HG03571 (cell line): ENCODE measurements at regions not wholly inside any gene's neighbourhood (a gene's known extent, or its start where the extent isn't known, plus 50 kb on each side); places are given as distances from the start of the nearest gene placed in this dataset.
"Not testable (repeated sequence)": the region's sequence is repeated elsewhere in the genome, so short reads cannot be mapped to it uniquely, and the experiment has no call there.

Experiments used
- ATAC-seq: cut with Tn5 transposase; IDR thresholded peaks from one replicate; pipeline ENCODE4 v1.9.1; 2021; ENCODE audit not compliant: unreplicated experiment

DNA sequence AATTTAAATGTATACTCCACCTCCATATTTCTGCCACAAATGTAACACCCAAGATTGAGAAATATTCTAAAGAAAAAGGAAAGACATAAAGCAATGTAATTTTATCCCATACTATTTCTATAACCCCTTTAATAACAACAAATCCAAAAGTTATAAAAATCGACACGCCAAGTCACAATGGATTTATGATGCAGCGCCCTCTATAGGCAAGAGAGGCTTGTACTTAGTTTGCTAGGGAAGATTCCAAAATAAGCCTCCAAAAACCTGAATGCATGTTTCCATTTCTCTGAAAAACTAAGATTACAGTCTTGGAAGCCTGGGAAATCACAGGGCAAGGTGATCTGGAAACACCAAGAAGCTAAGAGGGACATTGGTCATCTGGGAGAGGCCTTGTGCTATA lies 1389.3 kb downstream of the CDY2B start:
- no peak for ATAC-seq

DNA sequence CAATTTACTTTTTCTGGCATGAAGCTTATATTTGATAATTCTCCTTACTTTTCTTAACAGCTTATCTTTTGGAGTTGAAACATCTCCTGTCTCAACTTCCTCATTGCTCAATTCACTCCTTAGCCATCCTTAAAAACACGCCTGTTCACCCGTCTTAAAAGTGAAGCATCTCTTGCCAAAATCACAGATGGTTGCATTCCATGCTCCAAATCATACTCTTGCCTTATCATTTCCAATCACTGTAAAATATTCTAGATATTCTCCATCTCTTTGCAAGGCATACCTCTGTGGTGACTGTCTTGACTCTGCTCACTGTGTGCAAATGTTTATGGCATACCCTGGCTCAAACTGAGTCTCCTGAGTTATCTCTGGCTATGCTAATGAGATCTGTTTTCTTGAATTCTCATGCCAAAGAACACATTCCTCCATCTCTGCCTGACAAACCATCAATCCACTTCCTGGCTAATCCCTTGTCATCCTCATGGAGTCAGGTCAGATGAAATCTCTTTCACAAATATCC lies 1393.3 kb downstream of the CDY2B start:
- ATAC-seq, result no peak

DNA sequence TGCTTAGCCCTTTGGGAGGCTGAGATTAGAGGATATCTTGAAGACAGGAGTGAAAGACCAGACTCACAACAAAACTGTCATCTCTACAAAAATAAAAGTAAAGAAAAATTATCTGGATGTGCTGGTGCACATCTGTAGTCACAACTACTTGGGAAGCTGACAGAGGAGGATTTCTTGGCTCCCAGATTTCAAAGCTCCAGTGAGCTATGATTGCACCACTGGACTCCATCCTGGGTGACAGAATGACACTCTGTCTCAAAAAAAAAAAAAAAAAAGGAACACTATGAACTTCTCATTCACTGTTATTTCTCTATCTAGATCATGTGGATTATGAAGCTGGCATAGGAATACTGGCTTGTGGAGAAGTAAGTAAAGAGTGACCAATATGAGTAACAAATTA lies 1400.0 kb downstream of the CDY2B start:
- ATAC-seq, result no peak

DNA sequence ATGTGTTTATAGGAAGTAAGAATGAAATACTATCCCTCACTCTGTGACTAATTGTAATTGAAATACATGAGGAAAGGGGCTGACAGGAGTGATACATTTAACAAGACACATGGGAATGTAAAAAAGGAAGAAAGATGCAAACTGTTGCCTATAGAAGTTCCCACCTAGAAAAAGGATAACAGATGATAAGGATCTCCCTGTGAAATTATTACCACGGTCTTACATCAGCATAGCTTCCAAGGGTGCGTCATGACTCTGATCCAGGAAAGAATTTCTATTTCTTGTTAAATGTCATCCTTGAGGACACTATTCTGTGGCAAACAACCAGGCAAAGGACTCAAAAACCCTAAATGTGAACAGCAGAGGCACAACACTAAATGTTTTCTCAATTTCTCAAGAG lies 1406.0 kb downstream of the CDY2B start:
- ATAC-seq, result no peak

DNA sequence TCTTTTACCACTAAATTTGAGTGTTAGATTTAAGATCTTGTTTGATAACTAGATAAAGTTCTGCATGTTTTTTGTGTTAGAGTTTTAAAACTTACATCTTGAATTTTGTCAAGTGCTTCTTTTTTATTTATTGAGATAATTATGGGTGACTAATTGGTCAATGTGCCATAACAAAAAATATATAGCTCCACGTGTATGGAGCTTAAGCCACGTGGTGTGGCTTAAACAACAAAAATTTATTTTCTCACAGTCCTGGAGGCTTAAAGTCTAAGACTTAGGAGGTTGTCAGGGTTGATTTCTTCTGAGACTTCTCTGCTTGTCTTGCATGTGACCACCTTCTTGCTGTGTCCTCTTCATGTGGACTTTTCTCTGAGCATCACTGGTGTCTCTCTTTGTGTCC lies 1425.2 kb downstream of the CDY2B start:
- no peak for ATAC-seq

DNA sequence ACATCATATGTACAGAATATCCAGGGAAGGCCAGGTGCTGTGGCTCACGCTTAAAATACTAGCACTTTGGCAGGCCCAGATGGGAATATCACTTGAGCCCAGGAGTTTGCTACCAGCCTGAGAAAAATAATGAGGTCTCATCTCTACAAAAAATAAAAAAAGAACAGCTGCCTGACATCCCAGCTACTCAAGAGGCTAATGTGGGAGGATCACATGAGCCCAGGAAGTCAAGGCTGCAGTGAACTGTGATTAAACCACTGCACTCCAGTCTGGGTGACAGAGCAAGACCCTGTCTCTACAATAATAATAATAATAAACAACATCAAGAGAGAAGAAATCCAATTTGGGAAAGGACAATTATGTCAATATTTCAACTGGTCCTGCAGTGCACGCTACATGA lies 1433.9 kb downstream of the CDY2B start:
- ATAC-seq, result no peak

DNA sequence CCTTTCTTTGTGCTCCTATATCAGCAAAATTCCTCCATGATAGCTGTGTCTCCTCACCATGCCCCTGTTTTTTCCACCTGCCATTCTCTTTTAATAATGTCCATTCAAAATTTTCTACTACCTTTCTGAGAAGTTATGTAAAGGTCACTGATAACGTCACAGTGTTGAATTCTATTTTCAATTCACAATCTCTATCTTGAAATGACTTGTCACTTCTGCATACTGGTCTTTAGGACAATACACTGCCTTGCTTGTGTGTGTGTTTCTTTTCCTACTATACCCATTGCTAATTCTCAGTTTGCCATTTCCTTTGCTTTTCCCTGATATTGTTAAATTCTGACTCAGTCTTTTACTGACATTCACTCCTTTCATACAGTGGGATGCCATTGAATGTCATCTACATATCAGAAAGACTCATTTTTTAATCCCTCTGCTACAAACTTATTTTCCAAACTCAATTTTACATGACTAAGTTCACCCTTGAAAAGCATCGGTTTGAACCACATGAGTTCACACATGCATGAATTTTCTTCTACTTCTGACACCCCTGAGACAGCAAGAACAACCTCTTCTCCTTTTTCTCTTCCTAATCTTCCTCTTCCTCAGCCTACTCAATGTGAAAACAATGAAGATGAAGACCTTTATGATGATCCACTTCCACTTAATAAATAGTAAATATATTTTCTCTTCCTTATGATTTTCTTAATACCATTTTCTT lies 1470.7 kb downstream of the CDY2B start:
- ATAC-seq, result not testable (repeated sequence)

DNA sequence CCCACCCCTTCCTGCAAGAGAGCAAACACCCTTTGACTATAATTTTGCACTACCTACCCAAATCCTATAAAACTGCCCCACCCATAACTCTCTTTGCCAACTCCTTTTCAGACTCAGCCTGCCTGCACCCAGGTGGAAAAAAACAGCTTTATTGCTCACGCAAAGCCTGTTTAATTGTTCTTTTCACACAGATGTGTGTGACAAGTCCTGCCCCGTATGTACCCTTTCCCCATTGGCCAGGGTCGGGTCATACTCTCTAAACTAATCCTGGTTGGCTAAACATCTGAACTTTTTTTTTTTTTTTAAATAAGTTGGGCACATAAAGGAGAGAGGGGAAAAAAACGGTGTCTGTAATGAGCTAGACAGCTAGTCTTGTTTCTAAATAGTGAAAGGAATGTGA lies 1500.6 kb downstream of the CDY2B start:
- ATAC-seq, result not testable (repeated sequence)

DNA sequence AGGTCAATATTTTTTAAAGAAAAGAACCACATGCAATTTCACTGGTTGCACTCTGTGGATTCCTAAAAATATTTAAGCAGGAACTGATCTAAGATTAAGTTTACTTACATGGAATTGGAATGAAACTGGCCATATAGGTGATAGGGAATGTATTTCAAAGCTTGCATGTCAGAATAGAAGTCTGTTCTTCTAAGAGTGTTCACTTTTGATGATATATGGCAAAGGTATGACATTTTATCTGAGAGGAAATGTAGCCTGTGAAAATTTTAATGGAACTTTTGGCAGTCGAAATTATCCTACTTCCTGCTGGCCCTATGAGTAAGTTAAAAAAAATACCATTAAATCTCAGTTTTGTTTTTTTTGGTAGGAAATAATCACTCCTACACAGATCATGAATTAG lies 1538.4 kb downstream of the CDY2B start:
- not testable (repeated sequence) for ATAC-seq

DNA sequence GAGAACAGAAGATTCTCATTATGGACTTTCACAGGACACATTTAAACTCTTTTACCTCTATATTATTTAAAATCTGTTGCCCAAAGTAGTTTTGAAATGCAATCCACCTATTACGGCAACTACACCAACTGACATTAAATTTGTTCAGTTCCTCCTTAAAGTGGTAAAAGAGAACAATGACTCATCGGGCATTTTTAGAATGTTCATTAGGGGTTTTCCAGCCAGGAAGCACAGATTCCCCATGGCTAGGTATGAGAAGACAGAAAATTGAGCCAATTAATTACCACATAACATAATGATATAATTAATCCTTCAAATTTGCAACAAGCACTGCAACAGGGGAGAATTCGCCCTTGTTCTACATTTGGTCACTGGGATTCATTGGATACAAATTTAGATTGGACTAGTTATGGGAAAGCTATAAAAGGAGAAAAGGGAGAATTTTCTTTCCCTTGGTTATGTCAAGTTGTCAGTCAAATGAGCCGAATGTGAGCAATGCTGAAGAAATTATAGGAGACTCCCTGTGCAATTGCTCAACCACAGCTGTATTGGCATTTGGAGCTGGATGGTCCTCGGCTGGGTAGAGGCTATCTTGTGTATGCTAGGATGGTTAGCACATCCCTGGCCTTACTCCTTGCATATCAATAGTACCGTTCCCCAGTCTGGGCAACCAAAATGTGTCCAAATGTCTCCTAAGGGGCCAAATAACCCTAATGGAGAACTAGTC lies 1549.8 kb downstream of the CDY2B start:
- ATAC-seq, result not testable (repeated sequence)

DNA sequence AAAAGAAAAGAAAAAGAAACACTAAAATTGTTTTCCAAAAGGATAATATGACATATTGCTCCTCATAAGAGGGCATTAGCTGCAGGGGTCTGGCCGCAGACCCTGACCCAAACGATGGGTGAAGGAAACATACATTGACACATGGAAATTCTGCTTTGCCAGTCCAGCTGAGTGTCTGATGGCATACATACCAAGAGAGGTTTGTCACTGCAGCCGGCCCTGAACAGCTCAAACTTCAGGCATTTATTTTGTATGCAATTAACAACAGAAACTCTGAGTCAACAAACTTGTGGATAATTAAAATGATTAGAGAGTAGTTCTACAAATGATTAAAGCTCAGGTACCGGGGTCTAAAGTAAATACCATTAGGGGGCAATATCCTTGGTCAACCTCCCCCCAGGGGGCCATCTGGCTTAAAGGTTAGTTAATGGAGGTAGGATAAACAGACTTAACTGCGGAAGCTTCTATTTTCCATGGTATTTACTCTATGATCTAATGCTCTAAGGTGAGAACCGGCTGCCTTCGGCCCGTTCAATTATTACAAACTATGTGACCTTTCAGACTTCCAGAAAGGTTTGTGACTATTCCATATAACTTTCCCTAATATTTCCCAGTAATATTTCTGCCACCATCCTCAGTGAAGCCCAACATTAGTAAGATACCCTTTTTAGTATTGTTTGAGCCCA lies 1550.7 kb downstream of the CDY2B start:
- not testable (repeated sequence) for ATAC-seq
